ENCODE measurements at regions not wholly inside any gene's neighbourhood (a gene's known extent, or its start where the extent isn't known, plus 50 kb on each side); places are given as distances from the start of the nearest gene placed in this dataset.

- TF ChIP-seq TCF12 (IDR thresholded peaks at IDR 0.05; ENCODE audit: low read depth) (no peak), TAF1 (IDR thresholded peaks at IDR 0.05; ENCODE audit: low read depth) (no peak), FOXM1 (IDR thresholded peaks at IDR 0.05; ENCODE audit: borderline replicate concordance, low read depth) (no peak), EP300 (IDR thresholded peaks at IDR 0.05; ENCODE audit: borderline replicate concordance) (no peak), YY1 (IDR thresholded peaks at IDR 0.05; ENCODE audit: low read depth) (no peak), EGR1 (IDR thresholded peaks at IDR 0.05) (no peak), CREB1 (IDR thresholded peaks at IDR 0.05; ENCODE audit: low read depth) (no peak), MAX (IDR thresholded peaks at IDR 0.05) (no peak), CEBPB (IDR thresholded peaks at IDR 0.05) (no peak)
- TF ChIP-seq, protein P1, sequence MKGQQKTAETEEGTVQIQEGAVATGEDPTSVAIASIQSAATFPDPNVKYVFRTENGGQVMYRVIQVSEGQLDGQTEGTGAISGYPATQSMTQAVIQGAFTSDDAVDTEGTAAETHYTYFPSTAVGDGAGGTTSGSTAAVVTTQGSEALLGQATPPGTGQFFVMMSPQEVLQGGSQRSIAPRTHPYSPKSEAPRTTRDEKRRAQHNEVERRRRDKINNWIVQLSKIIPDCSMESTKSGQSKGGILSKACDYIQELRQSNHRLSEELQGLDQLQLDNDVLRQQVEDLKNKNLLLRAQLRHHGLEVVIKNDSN (IDR thresholded peaks at IDR 0.05), result no peak
- TF ChIP-seq, protein P2, sequence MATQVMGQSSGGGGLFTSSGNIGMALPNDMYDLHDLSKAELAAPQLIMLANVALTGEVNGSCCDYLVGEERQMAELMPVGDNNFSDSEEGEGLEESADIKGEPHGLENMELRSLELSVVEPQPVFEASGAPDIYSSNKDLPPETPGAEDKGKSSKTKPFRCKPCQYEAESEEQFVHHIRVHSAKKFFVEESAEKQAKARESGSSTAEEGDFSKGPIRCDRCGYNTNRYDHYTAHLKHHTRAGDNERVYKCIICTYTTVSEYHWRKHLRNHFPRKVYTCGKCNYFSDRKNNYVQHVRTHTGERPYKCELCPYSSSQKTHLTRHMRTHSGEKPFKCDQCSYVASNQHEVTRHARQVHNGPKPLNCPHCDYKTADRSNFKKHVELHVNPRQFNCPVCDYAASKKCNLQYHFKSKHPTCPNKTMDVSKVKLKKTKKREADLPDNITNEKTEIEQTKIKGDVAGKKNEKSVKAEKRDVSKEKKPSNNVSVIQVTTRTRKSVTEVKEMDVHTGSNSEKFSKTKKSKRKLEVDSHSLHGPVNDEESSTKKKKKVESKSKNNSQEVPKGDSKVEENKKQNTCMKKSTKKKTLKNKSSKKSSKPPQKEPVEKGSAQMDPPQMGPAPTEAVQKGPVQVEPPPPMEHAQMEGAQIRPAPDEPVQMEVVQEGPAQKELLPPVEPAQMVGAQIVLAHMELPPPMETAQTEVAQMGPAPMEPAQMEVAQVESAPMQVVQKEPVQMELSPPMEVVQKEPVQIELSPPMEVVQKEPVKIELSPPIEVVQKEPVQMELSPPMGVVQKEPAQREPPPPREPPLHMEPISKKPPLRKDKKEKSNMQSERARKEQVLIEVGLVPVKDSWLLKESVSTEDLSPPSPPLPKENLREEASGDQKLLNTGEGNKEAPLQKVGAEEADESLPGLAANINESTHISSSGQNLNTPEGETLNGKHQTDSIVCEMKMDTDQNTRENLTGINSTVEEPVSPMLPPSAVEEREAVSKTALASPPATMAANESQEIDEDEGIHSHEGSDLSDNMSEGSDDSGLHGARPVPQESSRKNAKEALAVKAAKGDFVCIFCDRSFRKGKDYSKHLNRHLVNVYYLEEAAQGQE (IDR thresholded peaks at IDR 0.05; ENCODE audit: low read depth), result no peak
Measured at GRCh38 chr2:236830926-236831325, 254.8 kb upstream of the COPS8 start.

Measured in Ishikawa (cell line).